ENCODE measurements at regions not wholly inside any gene's neighbourhood (a gene's known extent, or its start where the extent isn't known, plus 50 kb on each side); places are given as distances from the start of the nearest gene placed in this dataset.

DNA sequence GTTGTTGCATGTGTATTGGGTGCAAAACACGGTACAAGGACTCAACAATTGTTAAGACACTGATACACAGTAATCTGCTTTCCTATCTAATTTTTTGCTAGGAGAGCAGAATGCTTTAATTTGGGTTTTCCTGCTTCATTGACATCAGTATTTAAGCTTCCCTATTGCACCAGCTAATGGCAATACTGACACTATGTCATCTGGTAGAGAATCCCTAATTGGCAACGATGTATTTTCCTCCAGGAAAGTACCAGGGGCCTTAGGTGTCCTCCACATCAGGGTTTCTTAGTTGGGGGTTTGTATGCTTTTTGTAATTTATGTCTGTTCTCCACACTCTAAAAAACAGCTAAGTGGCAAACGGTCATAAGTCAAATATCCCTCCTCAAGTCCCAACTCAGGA lies 76.5 kb upstream of the FRY start:
- TF ChIP-seq CTCF (tag by site-specific recombination; IDR thresholded peaks at IDR 0.05) (no peak), BCL6B (tag by site-specific recombination; IDR thresholded peaks at IDR 0.05) (no peak), ZNF549 (tag by site-specific recombination; IDR thresholded peaks at IDR 0.05) (no peak), ZNF133 (tag by site-specific recombination; IDR thresholded peaks at IDR 0.05) (no peak), ZBTB44 (tag by site-specific recombination; IDR thresholded peaks at IDR 0.05) (no peak), ZNF416 (tag by site-specific recombination; IDR thresholded peaks at IDR 0.05) (no peak), KLF1 (tag by site-specific recombination; IDR thresholded peaks at IDR 0.05) (no peak), ZNF629 (tag by site-specific recombination; IDR thresholded peaks at IDR 0.05) (no peak), ZNF391 (tag by site-specific recombination; IDR thresholded peaks at IDR 0.05; ENCODE audit: borderline replicate concordance, low read depth) (no peak)
- TF ChIP-seq, protein P1, sequence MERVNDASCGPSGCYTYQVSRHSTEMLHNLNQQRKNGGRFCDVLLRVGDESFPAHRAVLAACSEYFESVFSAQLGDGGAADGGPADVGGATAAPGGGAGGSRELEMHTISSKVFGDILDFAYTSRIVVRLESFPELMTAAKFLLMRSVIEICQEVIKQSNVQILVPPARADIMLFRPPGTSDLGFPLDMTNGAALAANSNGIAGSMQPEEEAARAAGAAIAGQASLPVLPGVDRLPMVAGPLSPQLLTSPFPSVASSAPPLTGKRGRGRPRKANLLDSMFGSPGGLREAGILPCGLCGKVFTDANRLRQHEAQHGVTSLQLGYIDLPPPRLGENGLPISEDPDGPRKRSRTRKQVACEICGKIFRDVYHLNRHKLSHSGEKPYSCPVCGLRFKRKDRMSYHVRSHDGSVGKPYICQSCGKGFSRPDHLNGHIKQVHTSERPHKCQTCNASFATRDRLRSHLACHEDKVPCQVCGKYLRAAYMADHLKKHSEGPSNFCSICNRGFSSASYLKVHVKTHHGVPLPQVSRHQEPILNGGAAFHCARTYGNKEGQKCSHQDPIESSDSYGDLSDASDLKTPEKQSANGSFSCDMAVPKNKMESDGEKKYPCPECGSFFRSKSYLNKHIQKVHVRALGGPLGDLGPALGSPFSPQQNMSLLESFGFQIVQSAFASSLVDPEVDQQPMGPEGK (tag by site-specific recombination; IDR thresholded peaks at IDR 0.05), result no peak
